NCI-H345 treated with DMSO at 0.1 percent for 48 hours (cell line): ENCODE measurements at regions not wholly inside any gene's neighbourhood (a gene's known extent, or its start where the extent isn't known, plus 50 kb on each side); places are given as distances from the start of the nearest gene placed in this dataset.
"Not testable (repeated sequence)": the region's sequence is repeated elsewhere in the genome, so short reads cannot be mapped to it uniquely, and the experiment has no call there.

Experiments
- DNase-seq: peaks from one replicate; lab custom pipeline; 2025; ENCODE audit not compliant: unreplicated experiment; lab: John Stamatoyannopoulos, UW

DNA sequence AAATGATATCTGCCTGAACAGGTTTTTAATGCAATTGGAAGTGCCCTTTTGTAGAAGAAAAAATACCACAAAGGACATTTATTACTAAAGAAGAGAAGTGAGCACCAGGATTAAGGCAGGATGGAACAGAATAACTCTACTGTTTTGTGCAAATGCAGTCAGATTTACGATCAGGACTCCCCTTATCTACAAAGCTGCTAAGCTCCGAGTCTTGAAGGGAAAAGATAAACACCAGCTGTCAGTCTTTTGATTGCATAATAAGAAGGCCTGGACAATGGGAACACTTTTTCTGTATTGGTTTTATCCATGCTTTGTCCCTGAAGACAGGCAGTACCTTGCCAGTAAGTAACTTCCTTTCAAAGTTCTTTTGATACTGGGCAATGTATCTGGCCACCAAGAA is 797.9 kb upstream of the SLC35B3 start:
- DNase-seq, result no peak

DNA sequence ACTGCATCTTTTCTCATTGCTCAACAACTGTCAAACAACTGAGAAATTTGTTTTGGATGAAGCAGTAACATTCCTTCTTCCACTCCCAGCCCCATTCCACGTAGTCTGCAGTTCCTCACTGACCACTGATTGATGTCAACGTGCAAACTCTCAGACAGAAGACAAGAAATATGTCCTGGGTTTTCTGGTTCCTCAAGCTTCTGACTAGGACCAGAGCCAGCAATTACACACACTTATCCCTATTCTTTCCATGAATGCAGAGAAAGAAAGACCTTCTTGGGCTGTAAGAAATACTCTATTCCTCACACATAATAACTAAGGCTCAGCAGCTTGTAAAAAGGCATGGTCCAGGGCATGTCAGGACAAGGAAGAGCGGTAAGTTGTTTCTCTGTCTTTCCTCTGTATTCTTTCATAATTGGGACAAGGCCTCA is 790.1 kb upstream of the SLC35B3 start:
- no peak for DNase-seq

DNA sequence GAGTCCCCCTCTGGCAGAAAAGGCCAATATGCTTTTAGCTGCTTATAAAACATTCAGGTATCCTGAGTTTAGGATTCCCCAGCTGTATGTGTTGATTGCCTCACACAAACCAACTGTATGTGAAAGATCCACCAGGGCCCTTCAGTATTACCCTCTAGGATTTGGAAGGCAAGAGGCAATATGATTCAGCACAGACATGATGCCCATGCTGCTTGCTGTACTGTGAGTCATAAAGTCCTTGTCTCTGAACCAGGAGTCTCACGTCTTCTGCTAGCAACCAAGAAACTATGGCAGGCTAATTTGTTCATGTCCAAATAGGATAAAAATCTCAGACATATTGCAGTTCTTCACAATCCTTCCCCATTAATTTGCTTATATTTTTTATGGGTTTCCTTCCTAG is 789.2 kb upstream of the SLC35B3 start:
- DNase-seq, result no peak

DNA sequence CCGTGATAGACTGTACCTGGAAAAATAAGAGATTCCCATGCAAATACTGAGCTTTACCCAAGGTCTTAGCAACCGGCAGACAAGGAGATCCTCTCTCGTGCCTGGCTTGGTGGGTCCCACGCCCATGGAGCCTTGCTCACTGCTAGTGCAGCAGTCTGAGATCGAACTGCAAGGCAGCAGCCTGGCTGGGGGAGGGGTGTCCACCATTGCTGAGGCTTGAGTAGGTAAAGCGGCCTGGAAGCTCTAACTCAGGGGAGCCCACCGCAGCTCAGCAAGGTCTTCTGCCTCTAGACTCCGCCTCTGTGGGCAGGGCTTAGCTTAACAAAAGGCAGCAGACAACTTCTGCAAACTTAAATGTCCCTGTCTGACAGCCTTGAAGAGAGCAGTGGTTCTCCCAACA is 778.4 kb upstream of the SLC35B3 start:
- DNase-seq, result not testable (repeated sequence)

DNA sequence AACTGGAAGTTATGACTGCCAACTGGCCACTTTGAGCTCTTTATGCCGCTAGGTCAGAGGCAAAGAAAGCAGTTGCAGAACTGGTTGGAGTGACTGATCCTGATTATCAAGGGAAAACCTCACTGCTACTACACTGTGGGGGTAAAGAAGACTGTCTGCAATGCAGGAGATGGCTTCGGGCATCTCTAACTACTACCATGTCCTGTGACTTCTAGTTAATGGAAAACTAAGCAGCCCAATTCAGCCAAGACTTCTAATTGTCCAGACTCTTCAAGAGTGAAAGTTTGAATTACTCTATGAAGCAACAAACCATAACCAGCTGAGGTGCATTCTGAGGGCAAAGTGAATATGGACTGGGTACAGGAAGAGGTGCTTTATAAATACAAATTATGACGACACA is 773.6 kb upstream of the SLC35B3 start:
- no peak for DNase-seq

DNA sequence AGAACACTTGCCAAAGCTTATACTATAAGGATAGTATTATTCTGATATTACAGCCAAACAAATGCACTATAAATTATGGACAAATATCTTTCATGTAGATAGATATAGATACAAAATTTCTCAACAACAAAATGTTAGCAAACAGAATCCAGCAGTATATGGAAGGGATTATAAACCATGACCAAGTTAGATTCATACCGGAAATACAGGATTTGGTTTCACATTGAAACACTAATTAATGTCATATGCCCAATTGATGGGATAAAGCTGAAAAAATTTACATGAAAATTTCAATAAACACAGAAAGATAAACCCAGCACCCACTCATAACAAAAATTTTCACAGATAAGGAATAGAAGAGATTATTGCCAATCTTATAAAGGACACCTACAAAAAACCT is 770.3 kb upstream of the SLC35B3 start:
- DNase-seq, result no peak

DNA sequence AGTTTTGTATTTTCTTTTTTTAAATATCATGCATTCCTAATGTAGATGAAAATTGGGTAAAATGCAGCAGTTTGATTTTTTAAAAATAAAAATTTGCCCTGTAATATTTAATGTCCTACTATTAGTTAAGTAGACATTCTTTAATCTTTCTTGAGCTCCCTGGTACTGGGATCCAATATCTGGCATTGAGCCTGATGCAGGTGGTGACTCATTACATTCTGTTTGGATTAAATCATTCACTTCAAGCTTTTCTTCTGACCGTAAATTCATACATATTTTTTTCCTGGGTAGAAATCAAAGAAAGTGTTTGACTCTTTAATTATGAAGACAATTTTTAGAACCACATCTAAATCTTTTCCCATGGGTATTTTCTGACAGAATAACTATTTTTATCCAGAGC is 768.8 kb upstream of the SLC35B3 start:
- no peak for DNase-seq

DNA sequence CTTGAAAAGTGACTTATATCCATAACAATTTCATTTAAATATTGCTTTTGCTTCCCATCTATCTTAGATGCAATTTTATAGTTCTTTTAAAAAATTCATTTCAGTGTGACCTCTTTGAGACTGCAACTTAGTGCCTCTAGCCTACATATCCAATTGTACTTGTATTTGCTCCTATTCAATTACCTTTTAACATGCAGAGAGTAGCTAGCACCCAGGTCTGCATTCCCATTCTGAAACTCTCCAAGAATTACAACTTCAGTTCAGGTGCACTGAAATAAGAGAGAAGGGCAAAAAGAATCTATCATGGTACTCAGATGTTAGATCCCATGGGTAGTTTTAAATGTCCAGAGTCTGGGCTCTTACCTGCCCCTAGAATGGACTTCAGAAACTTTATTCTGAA is 765.4 kb upstream of the SLC35B3 start:
- no peak for DNase-seq

DNA sequence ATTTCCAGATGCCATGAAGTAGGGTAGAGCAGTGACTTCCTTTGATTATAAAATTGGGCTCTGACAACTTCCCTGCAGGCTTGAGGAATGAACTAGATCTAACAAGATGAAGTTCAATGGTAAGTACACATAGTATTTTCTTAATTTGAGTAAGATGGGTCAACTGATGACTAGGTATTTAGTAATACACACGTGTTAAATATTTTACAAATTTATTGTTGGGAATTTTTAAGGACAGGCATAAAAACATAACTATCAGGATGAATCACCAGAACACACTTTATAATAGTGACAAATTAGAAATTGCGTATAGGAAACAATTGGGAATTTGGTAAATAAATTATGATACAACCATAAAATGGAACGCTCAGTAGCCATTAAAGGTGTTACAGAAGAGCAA is 762.4 kb upstream of the SLC35B3 start:
- no peak for DNase-seq

DNA sequence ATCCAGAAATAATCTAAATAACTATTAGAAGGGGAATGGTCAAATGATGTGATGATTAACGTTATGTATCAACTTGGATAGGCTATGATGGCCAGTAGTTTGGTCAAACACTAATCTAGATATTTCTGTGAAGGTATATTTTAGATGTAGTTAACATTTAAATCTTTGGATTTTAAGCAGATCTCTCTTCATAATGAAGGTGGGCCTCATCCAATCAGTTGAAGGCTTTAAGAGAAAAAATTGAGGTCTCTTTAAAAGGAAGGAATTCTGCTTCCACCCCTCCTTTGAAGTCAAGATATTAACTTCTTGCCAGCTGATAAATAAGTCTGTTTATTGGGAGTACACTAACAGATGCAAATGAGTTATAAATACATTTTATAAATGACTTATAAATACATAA is 760.0 kb upstream of the SLC35B3 start:
- DNase-seq, result no peak

DNA sequence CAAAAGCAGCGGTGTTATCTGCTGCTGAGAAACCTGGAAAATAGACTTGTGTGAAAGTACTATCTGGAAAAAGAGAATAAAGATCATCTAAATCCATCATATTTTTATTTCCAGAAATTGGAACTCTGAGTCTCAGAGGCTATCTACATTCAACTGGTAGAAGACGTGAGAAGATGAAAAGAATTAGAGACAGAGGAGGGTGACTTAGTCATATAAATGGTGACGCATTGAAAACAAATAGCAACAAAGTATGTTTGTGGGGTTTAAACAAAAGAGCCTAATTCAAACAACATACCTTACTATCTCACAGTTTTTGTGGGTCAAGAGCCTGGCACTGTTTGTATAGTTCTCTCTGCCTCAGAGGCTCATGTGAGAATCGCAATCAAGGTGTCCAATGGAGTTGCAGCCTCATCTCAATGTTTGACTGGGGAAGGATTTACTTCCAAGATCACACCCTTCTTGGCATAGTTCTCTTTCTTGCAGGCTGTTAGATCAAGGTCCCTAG is 757.1 kb upstream of the SLC35B3 start:
- DNase-seq, result no peak

DNA sequence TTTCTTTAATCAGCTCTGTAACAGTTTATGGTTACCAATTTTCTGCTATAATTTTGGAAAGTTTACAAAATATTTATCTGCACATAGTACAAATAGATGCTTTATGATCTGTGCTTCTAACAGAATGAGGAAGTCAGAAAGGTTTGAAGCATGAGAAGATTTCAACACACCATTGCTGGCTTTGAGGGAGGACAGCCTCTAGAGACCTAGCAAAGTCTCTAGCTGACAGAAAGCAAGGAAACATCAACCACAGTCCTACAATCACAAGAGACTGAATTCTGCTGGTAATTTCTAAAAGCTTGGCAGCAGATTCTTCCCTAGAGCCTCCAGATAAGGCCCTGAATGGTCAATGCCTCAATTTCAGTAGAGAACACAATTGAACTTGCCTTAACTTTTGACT is 750.8 kb upstream of the SLC35B3 start:
- DNase-seq, result no peak

DNA sequence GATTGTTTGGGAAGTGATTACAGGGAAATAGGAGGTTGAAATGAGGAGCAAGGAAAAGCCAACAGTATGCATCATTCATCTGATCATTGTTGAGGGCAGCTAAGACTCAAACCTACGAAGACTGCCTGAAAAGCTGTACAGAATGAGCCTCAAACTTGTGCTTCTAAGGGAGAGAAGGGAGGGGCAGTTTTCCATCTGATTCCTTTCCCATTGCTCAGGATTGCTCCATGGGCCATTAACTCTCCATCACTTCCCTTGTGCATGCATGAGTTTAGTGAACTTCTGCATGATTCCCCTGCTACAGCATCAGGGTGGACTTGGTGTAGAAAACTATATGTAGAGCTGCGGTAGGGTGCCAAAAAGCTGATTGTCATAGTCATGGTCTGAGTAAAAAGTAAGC is 742.7 kb upstream of the SLC35B3 start:
- no peak for DNase-seq

DNA sequence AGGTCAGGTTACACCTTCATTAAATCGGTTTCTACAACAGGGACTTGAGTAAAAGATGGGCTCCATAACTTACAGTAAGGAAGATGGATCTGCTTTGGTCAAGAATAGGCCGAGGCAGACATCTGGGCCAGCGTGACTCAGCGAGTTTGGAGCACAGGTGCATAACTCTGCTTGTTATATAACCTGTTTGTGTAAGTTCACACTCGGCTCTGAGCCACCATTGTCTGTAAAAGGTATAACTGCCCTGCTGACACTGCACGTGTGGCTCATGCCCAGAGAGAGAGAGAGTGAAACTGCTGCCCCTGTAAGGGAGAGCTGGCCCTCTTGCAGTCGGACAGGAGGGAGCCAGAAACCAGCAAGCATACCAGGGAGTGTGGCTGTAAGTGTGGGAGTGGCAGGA is 737.9 kb upstream of the SLC35B3 start:
- no peak for DNase-seq

DNA sequence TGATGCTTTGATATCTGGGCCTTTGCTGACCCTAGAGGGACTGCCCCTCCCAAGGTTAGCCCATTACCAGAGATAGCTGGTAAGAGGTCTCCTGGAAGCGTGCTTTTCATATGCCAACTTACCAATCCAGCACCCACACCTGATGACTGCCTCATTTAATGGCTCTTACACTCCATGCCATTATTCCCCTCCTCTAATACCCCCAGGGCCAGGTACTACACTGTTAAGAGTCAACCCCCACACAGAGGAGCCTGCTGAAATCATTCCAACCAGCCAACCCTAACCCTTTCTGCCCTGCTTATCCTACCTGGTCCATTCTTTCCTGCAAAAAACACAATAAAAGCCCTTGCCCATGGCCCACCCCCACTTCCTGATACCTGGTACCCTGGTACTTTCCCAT is 736.8 kb upstream of the SLC35B3 start:
- DNase-seq, result no peak

DNA sequence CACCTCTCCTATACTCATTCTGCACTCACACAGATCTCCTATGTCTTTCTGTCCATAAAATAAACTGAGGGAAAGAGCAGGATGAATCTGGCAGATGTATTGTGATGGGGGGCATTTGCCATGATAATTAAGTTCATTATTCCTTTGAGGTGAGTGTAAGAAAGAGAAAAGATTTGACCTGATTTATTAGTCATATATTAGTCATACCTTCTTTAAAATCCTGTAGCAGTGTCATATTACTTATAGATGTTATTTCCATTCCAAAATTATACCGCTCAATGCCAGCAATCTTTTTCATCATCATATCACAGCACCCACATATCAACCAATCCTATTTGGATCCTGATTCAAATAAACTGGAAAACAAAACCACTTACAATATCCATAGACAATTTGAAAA is 733.3 kb upstream of the SLC35B3 start:
- no peak for DNase-seq

DNA sequence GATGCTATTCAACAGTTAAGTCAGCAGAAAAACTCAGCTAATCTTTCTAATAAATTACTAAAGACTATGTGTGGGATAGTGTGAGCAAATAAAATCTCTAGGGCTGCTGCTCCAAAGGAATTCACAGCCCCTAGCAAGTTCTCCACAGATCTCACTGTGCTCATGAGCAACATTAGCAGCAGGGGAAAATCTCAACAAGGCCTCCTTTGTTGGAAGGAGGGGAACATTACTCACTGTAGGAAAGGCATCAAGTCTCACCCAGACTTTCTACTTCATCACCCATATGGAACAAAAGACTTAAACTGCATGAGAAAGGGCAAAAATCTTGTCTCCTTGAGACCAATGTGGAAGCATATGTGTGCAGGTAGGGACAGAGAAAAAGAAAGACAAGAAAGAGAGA is 726.4 kb upstream of the SLC35B3 start:
- no peak for DNase-seq

DNA sequence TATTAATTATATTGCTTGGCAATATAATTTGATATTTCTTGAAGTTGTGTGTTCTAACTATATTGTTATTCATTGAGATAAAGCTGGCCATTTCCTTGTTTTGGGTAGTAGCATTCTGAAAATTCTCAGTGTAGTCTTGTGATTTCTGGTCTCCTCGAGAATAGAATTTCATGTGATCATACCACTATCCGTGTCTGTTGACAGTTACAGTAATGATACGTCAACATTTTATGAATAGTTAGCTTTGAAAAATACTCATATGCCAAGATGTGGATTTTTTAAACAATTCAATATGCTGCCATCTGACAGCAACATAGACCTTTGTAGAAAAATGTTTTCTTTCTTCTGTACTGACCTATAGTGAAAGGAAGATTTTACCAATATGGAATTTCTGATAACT is 723.7 kb upstream of the SLC35B3 start:
- DNase-seq, result no peak

DNA sequence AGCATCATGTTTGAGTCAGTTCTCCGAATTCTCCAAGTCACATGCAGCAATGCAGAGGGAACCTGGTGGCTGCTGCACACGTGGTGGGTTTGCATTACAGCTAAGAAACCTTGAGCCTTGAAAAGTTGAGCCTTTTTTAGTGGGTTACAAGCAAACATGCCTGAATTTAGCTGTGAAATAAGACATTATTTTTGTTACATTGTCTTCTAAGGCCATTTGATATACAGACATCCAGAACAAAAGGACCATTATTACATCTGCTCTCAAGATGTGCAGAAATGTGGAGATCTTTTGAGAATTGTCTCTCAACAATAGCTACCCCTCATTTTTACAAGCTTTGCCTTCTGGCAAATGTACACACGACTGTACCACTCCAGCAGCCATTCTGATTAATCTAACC is 720.5 kb upstream of the SLC35B3 start:
- DNase-seq, result no peak

DNA sequence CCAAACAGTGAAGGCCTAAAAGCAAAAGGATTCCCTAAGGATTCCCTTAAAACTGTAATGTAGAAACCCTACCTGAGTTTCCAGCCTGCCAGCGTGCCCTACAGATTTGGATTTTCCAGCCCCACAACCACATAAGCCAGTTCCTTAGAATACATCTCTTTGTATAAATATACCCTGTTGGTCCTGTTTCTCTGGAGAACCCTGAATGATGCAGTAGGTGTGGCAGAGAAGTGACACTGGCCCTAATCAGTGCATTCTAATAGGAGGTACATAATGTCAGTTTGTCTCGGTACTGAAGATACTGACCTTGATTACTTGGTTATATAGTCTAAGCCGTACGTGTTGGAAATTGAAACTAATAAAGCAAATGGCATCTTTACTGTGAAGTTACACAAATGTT is 707.8 kb upstream of the SLC35B3 start:
- DNase-seq, result no peak

DNA sequence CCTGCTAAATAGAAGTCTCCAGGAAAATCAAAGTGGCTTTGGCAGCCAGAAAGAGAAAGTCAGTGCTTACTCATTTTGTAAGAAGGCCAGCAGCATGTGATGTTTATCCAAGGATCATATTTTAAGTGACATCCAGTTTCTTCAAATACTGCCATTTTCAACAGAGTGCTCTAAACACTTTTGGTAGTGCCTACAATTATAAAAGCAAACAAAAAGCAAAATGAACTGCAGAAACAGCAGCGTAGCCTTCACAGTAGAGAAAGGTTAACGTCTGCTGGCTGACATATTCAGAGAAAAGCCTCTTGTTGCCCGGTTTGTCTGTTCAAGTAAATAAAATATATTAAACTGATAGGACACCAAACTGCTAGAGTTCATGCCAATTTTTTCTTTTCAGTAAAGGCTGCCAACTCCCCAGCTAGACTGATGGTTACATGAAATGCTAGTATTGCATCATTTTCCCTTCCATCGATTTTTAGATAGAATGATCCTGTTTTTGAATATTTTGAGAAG is 705.7 kb upstream of the SLC35B3 start:
- DNase-seq, result no peak

DNA sequence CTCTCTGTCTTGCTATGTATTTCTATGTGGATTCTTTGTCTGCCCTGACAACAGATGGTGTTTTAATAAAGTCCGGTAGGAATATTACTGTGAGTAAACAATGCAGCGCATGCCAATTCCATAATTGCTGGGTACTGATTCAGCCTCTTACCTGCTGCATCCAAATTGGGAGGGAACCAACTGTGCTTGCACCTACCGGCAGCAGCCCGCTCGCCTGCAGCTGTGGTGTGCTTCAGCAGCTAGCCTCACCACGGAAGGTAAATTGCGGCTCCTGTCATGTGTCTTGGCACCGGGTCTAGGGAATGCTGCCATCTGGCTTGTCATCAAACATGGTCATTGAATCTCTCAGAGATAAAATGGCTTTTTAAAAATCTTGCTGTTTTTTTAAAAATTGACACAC is 704.8 kb upstream of the SLC35B3 start:
- no peak for DNase-seq

DNA sequence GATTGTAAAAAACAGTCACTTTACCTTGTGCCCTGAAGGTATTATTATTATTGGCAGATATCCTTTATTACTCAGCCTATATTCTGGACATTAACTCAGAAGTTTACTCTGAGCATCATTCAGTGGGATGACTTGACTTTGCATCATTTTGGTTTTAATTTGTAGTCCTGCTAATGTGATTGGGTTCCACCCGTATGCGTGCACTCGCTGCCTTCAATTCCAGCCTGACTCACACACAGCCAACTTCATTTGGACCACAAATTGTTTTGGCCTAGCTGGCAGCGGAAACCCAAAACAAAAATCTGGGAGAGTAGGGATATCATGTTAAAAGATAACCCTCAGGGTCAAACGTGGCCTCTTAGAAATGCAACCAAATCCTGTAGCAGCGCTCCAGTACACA is 704.4 kb upstream of the SLC35B3 start:
- no peak for DNase-seq

DNA sequence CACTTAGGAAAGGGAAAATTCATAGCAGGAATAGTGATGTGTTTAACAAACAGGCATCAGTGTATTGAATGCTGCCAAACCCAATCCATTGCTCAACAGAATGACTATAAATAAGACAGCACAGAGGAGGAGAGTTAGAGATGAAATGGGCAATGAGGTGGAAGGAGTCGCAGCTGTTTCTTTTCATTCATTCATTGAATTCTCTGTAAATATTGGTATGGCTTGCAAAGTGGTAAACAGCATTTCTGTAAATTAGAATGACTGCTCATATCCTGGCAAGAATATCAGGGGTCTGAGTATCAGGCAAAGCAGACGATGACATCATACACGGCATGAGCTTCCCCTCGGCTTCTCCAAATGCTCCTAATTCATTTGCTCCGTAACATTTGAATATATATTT is 703.6 kb upstream of the SLC35B3 start:
- no peak for DNase-seq
